HG03097 (cell line): ENCODE measurements at regions not wholly inside any gene's neighbourhood (a gene's known extent, or its start where the extent isn't known, plus 50 kb on each side); places are given as distances from the start of the nearest gene placed in this dataset.
"Not testable (repeated sequence)": the region's sequence is repeated elsewhere in the genome, so short reads cannot be mapped to it uniquely, and the experiment has no call there.

Experiments used
- ATAC-seq: cut with Tn5 transposase; IDR thresholded peaks from one replicate; pipeline ENCODE4 v1.9.1; 2021; ENCODE audit not compliant: unreplicated experiment, low FRiP score

DNA sequence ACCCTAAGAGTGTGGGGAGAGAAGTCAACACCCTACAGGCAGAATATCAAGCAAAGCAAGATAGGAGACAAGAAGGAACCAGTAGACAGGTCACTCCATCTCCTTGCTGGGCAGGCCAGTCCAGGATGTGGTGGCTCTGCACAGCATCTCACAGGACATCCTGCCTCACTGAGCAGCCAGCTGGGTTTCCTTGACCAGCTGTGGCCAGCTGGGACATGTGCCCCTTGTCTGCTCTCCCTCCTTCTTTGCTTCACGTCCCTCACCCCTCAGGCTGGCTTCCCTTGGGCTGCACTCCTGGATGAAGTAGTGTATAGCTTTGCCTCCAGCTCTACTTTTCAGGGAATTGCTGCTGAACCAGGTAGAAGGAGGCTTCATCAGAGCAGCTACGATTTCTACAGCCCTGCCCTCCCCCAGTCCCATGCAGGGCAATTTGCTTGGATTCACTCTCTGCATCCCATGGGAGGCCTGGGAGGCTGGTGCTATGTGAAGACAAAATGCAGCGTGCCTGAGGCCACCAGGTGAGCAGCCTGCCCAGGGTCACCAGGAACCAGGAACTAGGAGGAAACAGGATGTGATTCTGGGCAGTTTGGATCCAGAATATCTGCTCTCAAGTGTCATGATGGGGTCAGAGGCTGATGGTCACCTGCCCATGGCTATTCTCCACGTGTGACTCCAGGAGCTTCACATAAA, 110.0 kb upstream of the PMEPA1 start:
- no peak for ATAC-seq

DNA sequence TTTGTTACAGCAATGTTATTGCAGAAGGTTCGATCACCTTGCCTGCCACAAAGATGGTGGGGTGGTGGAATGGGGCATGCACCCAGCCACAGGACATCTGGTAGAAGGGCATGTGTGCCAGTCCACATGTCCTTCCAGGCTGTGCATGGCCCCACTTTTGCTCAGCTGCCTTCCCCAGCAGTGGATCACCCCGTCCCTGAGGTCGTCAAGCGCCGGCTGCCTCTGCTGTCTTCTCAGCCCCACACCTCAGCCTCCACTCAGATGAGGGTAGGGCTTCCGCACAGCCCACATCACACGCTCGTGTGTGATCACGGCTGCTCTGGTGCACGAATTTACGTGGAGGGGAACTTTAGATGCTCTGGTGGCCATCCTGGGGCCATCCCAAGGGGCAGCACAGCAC, 109.5 kb upstream of the PMEPA1 start:
- ATAC-seq = no peak

DNA sequence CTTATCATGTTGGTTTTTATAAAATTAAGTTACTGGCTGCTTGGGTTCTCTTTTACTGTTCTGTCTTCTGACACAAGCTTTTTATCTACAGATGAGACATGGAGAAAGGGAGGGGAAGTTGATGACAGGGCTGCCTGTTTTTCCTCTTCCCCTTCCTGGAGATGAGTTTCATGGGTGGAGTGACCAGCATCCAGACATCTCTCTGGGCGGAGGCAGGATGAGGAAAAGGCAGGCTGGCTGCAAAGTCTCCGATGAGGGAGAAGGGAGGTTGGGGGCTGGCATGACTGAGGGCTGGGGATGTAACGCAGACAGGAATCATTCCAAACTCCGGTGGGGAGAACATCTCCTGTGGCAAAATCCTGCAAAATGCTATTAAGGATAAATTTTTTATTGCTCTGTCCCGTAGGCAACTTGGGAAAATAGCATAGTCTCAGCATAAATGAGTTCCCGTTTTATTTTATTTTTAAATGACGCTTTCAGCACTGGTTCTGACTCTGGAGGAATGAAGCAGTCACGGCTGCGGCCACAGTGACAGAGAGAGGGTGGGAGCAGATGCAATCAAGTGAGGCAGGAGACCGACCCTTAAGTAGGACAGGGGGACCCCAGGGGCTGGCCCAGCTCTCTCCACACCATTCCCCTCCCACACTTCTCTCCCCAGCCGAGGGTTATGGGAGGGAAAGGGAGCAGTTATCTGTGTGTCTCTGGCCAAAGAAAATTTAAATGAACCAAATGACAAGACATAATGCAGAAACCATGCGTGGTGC, 108.8 kb upstream of the PMEPA1 start:
- ATAC-seq = no peak

DNA sequence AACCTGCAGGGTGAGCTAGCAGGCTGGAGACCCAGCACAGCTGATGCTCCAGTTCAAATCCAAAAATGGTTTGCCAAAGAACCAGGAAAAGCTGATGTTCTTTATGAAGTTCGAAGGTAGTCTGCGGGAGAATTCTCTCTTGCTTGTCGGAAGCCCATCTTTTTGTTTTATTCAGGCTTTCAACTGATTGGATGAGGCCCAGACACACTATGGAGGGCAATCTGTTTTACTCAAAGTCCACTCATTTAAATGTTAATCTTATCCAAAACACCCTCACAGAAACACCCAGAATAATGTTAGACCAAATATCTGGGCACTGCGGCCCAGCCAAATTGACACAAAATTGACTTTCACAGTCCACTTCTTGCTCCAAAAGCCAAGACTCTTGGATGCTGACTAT, 105.6 kb upstream of the PMEPA1 start:
- ATAC-seq = no peak

DNA sequence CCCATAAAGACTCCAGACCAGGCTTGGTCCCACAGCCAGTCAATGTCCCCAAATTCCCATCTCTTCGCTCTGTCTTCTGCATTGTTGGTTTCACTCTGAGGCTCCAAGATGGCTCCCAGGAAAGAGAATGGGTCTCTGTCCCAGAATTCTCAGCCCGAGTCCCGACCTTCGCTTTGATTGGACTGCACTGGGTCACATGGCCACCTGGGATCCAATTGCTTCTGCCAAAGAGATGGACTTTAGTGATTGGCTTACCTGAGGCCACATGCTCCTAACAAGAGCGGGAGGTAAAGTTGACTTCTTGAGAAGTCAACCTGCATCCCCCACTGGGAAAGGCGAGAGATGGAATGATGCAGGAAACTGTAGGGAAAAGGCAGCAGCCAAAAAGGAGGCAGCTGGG, 104.7 kb upstream of the PMEPA1 start:
- no peak for ATAC-seq

DNA sequence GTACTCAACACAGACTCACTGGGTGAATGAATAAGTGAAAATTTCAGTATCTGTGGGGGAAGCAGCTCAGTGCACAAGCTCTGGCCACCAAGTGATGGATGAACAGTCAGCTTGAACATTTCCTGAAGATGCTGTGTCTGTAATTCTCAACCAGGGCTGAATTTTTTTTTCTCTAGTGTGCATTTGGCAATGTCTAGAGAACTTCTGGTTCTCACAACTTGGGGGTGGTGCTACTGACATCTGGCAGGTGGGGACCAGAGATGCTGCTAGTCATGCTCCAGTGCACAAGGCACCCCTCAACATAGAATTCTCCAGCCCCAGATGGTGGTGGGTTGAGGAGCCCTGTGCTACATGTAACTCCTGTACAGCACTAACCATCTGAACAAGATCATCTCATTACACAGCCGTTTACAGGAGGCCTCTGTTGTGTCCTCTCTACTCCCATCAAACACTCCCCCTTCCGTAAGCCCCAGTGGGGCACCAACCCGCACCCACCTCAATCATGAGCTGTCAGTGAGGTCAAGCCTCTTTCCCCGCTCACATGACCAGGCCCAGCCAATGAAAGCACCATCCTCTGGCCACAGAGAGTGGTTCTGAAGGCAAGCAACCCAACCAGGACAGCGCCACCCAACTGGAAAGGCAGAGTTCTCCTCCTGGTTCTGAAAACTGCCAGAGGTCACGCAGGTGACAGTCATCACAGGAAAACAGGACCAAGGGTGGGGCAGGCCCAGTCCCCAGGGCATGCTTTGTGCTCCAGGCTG, 103.9 kb upstream of the PMEPA1 start:
- no peak for ATAC-seq

DNA sequence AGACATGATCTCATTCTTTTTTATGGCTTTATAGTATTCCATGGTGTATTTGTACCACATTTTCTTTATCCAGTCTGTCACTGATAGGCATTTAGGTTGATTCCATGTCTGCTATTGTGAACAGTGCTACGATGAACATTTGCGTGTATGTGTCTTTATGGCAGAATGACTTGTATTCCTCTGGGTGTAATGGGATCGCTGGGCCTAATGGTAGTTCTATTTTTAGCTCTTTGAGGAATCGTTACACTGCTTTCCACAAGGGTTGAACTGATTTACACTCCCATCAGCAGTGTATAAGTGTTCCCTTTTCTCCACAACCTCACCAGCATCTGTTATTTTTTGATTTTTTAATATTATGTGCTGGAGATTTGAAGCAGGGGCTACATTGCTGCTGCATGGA, 102.8 kb upstream of the PMEPA1 start:
- not testable (repeated sequence) for ATAC-seq

DNA sequence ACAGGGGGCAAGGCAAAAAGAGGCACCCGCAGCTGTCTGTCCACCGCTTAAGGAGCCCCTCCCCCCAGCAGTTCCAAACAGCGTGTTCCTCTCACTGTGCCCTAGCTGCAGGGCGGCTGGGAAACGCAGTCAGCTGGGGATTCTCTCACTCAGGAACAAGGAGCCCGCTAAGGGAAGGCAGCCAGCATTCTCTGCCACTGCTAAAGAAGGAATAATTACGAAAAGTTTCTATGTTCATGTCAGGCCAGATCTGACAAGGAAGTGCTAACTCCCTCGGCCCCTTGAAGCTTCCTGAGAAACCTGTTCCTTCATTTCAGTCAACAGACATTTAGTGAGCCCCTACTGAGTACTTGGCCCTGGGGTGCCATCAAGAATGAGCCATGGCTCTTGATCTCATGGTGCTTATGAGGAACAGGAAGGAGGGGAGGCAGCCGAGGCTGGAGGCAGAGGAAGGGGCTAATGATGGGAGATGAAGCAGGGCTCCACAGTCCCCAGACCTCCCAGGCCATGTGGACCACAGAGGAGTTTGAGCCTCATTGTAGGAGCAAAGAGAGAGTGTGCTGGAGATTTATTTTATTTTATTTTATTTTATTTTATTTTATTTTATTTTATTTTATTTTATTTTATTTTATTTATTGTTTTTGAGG, 101.7 kb upstream of the PMEPA1 start:
- no peak for ATAC-seq

DNA sequence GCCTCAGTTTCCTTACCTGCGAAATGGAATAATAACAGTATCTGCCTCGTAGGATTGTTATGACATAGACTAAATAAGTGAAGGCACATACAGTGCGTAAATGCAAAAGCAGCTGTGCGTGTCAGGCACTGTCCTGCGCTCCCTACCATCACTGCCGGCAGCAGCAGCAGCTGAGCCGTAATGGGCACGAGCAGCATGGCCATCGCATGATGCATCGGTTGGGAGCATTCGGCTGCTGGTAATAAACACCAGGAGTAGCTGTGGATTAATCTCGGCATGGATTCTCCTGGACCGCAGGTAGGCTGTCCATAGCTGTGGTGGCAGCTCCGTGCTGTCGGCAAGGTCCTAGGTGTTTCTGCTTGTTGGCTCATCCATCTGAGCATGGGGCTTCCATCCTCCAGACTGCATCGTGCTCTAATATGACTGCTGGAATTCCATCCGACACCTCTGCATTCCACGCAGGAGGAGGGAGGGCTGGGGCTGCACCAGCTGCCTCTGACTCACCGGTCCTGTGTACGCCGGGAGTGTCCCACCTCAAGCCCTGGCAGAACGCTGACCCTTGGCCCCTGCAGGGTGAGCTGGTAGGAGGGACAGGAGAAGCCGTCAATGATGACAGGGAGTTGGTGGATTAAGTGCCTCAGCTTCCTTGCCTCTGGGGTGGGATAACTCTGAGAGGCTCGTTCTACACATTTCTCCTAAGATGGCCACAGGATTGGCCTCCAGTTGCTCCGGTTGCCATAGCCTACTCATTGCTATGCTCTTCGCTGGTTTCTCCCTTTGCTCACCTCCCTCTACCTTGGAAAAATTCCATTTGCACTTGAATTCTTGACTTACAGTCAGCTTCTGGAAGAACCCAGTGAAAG, 100.9 kb upstream of the PMEPA1 start:
- no peak for ATAC-seq

DNA sequence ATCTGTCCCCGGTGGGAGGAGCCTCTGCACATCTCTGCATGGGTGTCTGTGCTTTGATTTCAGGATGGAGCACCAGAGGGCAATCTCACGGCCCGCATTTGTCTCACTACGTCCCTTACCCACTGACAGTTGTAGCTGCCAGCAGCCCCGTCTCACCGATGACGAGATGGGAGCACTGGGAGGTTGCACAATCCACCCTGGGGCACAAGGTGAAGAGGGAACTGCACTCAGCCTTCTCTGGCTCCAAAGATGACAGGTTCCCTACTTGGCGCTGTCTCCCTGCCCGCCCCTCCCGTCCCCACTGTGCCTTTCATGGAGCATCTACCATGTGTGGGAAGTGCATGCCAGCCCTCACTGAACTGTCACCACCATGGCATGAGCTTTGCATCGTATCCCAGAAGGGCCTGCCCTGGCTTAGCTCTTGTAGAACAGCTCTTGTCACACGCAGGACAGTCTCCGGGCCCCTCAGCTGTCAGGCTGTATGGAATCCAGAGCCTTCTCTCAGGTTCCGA, 99.9 kb upstream of the PMEPA1 start:
- no peak for ATAC-seq

DNA sequence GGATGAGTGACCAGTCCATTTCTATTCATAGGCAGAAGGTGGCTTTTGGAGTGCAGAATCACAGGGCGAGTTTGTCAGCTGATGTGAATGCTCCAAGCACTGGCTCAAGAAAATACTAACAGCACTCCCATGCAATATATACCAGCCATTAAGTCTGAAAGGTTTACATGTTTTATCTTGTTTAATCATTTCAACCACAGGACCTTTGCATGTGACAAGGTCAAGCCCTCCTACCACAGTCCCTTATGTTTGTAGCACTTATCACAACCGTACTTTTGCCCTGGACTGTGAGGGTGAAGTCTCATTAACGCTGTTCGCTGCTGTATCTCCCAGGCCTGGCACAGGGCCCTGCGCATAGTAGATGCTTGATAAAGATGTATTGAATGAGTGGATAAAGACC, 99.3 kb upstream of the PMEPA1 start:
- no peak for ATAC-seq

DNA sequence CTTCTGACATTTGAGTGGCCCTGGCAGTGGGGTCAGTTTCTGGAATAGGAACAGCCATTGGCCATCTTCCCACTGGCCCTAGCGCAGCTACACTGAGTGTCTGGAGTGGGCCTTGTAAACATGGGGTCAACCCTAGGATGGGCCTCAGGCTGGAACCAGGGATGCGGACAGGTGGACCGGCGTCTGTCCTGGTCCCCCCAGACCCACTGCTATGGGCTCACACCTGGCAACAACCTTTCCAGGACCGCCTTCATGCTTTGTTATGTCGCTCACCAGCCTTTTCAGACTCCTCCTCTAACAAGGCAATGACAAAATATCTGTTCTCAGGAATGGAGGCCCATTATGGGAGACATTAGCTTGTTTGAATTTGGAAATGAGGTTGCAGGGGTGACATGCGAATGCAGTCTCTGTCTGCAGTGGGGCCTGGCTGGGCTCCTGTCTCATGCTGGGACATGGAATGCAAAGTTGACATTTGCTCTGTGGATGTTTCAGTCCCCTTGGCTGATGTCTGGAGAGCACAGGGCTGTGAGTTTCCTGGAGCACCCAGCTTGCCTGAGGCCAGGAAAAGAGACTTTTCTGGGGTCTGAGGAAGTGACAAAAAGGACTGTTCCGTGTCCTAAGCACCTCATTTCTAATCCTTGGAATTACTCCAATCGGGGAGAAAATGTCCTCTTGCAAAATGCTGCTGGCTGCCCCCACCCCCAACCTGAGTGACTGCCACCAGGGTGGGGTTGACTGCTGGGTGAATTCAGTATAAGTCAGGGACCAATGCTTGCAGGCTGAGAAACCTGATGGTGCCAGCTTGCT, 98.7 kb upstream of the PMEPA1 start:
- no peak for ATAC-seq

DNA sequence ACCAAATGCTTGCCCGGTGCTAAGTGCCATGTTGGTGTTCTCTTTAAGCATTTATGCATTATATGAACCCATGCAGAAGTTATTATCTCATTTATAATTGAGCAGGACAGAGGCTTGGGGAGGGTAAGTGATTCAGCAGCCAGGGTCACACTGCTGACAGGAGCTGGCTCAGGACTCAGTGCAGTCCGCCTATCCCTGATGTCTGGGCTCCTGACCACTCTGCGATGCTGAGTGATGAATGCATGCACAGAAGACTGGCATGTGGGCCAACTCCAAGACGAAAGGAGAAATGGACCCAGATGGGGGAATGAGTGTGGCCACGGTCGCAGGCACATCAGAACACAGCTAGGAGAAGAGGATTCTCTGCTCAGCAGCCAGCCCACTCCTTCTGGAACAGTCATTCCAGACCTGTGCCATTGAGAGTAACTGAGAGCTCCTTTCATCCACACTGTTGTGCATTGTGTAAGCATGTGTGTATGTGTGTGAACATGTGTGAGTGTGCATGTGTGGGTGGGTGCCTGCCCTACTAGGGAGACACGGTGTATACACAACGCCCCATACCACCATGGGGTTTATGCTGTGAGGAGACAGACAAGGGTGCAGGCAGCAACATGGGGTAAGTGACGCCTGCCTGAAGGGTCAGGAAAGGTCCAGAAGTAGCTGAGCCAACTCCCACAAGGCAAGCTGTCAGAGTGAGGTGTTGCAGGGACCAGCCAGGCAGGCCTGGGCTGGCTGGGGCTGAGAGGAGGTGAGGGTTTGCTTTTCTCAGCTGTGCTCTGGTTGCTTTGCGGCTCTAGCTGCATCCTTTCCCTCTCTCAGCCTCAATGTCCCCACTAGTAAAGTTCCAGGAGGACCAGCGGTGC, 97.8 kb upstream of the PMEPA1 start:
- ATAC-seq = no peak

DNA sequence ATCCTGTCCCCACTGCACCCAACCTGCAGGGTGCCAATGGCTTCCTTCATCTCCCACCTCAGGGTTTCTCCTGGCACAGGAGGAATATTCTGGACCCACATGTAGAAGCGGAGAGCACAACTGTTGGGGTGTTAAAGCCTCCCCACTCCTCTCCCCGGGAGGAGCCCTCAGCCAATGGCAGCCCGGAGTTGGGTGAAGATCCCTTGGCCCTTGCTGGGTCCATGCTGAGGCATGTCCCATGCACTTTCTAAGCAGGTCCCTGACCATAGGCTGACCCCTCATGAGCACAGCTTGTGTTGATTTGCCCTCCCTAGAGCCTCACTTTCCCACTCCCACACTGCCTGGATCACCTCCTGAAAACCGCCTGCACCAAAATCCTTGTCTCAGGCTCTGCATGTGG, 97.2 kb upstream of the PMEPA1 start:
- no peak for ATAC-seq

DNA sequence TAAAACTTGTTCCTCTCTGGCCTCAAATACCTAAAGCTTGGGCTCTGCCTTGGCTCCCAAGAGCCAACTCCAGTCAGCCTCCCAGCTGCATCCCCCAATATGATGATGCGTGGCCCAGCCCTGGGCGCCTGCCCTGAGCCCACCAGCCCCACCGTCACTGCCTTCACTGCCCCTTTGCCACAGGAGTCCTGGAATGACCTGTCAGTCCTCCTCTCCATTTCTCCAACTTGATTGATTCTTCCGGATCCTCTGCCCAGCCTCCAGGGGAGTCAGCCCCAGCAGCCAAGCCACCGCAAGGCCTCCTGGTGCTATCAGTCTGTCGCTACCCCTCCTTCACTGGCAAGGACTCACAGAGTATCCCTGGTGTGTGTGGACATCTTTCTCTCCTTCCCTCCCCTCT, 96.7 kb upstream of the PMEPA1 start:
- ATAC-seq = no peak

DNA sequence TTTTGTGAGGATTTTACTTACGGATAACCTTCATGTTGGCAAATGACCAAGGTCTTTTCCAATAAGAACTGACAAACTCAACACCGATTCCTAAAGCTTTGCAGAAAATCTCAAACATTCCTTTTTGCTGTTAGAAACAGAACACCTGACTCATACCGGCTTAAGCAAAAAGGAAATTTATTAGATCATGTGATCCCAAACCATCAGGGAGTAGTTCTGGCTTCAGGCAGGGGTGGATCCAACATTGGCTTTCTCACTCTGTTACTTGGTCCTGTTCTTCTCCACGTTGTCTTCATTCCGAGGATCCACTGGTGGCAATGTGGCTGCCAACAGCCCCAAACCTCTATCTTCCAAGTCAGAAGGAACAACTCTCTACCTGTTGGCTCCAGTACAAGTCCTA, 95.9 kb upstream of the PMEPA1 start:
- no peak for ATAC-seq

DNA sequence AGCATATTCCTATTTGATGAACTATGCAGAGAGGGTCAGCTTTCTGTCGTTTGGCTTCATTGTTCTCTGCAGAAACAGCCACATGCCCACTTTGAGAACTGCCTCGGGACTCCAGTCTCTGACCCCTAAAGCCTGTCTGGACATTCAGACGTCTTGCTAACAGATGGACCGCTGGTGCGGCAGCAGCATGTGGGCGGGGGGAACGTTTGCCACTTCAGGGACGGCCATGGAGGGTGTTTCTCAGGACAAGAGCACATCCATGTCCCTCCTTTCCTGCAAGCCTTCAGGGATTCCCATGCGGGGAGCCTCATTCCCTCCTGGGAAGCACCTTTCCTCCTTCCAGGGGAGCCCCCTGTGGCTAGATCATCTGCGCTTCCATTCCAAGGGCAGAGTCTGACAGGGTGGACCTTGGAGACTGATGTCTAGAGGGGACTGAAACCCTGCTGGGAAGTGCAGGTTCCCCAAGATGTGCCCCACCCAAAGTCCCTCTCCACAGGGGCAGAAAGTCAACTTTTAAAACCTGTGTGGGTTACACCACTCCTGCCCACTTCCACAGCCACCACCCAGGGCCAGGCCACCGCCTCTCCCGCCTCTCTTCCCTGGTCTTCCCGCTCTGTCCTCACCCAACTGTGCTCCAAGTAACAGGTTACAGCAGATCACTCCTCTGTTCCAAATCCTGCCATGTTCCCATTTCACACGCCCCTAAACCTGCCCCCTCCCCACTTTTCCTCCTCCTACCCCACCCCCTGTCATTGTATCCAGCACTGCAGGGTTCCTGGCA, 94.8 kb upstream of the PMEPA1 start:
- ATAC-seq = no peak
